ENCODE measurements at regions not wholly inside any gene's neighbourhood (a gene's known extent, or its start where the extent isn't known, plus 50 kb on each side); places are given as distances from the start of the nearest gene placed in this dataset.

- no peak for TF ChIP-seq CTCF (IDR thresholded peaks at IDR 0.05)
- no peak for TF ChIP-seq POLR2A (IDR thresholded peaks at IDR 0.05)
Measured at GRCh38 chr4:116150152-116150551, 935.2 kb downstream of the TRAM1L1 start.
